ENCODE measurements at regions not wholly inside any gene's neighbourhood (a gene's known extent, or its start where the extent isn't known, plus 50 kb on each side); places are given as distances from the start of the nearest gene placed in this dataset.
"Not testable (repeated sequence)": the region's sequence is repeated elsewhere in the genome, so short reads cannot be mapped to it uniquely, and the experiment has no call there.

GRCh38 chr9:1115370-1115769 lies 65.2 kb downstream of the DMRT2 start:
- no peak for DNase-seq (ENCODE audit: low read depth in 1 of 2, low spot score in 1 of 2)

- no peak for DNase-seq (ENCODE audit: low read depth in 1 of 2, low spot score in 1 of 2)
Measured at GRCh38 chr9:1117439-1117838, 67.3 kb downstream of the DMRT2 start.

GRCh38 chr9:1120500-1121165 lies 70.5 kb downstream of the DMRT2 start:
- DNase-seq (ENCODE audit: low read depth in 1 of 2, low spot score in 1 of 2): no peak

- DNase-seq (ENCODE audit: low read depth in 1 of 2, low spot score in 1 of 2): no peak
Measured at GRCh38 chr9:1125741-1126140, 75.6 kb downstream of the DMRT2 start.

- no peak for DNase-seq (ENCODE audit: low read depth in 1 of 2, low spot score in 1 of 2)
Measured at GRCh38 chr9:1128046-1128445, 77.9 kb downstream of the DMRT2 start.

GRCh38 chr9:1129382-1129781 lies 79.2 kb downstream of the DMRT2 start:
- DNase-seq (ENCODE audit: low read depth in 1 of 2, low spot score in 1 of 2): no peak

- DNase-seq (ENCODE audit: low read depth in 1 of 2, low spot score in 1 of 2): no peak
Measured at GRCh38 chr9:1140057-1140456, 89.9 kb downstream of the DMRT2 start.

GRCh38 chr9:1151691-1152090 lies 101.5 kb downstream of the DMRT2 start:
- DNase-seq (ENCODE audit: low read depth in 1 of 2, low spot score in 1 of 2): no peak

GRCh38 chr9:1152171-1152570 lies 102.0 kb downstream of the DMRT2 start:
- DNase-seq (ENCODE audit: low read depth in 1 of 2, low spot score in 1 of 2): no peak

GRCh38 chr9:1154739-1155138 lies 104.6 kb downstream of the DMRT2 start:
- DNase-seq (ENCODE audit: low read depth in 1 of 2, low spot score in 1 of 2): no peak

GRCh38 chr9:1155602-1156001 lies 105.4 kb downstream of the DMRT2 start:
- no peak for DNase-seq (ENCODE audit: low read depth in 1 of 2, low spot score in 1 of 2)

- DNase-seq (ENCODE audit: low read depth in 1 of 2, low spot score in 1 of 2): no peak
Measured at GRCh38 chr9:1156794-1157550, 106.8 kb downstream of the DMRT2 start.

GRCh38 chr9:1157836-1158235 lies 107.7 kb downstream of the DMRT2 start:
- DNase-seq (ENCODE audit: low read depth in 1 of 2, low spot score in 1 of 2): no peak

- DNase-seq (ENCODE audit: low read depth in 1 of 2, low spot score in 1 of 2): no peak
Measured at GRCh38 chr9:1170918-1171317, 120.8 kb downstream of the DMRT2 start.

GRCh38 chr9:1171546-1171945 lies 121.4 kb downstream of the DMRT2 start:
- DNase-seq (ENCODE audit: low read depth in 1 of 2, low spot score in 1 of 2): no peak

- DNase-seq (ENCODE audit: low read depth in 1 of 2, low spot score in 1 of 2): no peak
Measured at GRCh38 chr9:1173211-1173610, 123.1 kb downstream of the DMRT2 start.

- no peak for DNase-seq (ENCODE audit: low read depth in 1 of 2, low spot score in 1 of 2)
Measured at GRCh38 chr9:1173993-1174392, 123.8 kb downstream of the DMRT2 start.

GRCh38 chr9:1179366-1179765 lies 129.2 kb downstream of the DMRT2 start:
- no peak for DNase-seq (ENCODE audit: low read depth in 1 of 2, low spot score in 1 of 2)

GRCh38 chr9:1184146-1184545 lies 134.0 kb downstream of the DMRT2 start:
- DNase-seq (ENCODE audit: low read depth in 1 of 2, low spot score in 1 of 2): no peak

GRCh38 chr9:1187137-1187536 lies 137.0 kb downstream of the DMRT2 start:
- DNase-seq (ENCODE audit: low read depth in 1 of 2, low spot score in 1 of 2): not testable (repeated sequence)

- DNase-seq (ENCODE audit: low read depth in 1 of 2, low spot score in 1 of 2): not testable (repeated sequence)
Measured at GRCh38 chr9:1195636-1196035, 145.5 kb downstream of the DMRT2 start.

- no peak for DNase-seq (ENCODE audit: low read depth in 1 of 2, low spot score in 1 of 2)
Measured at GRCh38 chr9:1198085-1198484, 147.9 kb downstream of the DMRT2 start.

- no peak for DNase-seq (ENCODE audit: low read depth in 1 of 2, low spot score in 1 of 2)
Measured at GRCh38 chr9:1200847-1201251, 150.7 kb downstream of the DMRT2 start.

Data from activated CD4-positive, alpha-beta T cell treated with anti-CD3 and anti-CD28 coated beads, Interleukin-2, amount 50 U/mL, for 24 hours (primary cell).